Esophagus squamous epithelium (tissue), 4 donors: ENCODE measurements at regions not wholly inside any gene's neighbourhood (a gene's known extent, or its start where the extent isn't known, plus 50 kb on each side); places are given as distances from the start of the nearest gene placed in this dataset.

Experiments used
- CTCF ChIP-seq, 6 experiments: fragments of 450-650 bp in 4 of 6; fragments of 200-600 bp in 2 of 6; sonication (generic) in 2 of 6; IDR thresholded peaks; one replicate each; pipeline ENCODE4 v1.5.1; 2016 to 2019; ENCODE audit warnings: antibody characterized with exemption in 6 of 6, mild to moderate bottlenecking in 4 of 6, moderate library complexity in 4 of 6
- POLR2A ChIP-seq, 4 donors: fragments of 450-650 bp; IDR thresholded peaks; one replicate each; pipeline ENCODE4 v1.6.1; 2017; ENCODE audit warnings: antibody characterized with exemption in 4 of 4, mild to moderate bottlenecking in 4 of 4, moderate library complexity in 3 of 4

- no peak for TF ChIP-seq POLR2A (IDR thresholded peaks at IDR 0.05)
- TF ChIP-seq CTCF (IDR thresholded peaks at IDR 0.05): no peak
Observed at GRCh38 chr4:141413366-141413765, 192.7 kb downstream of the ZNF330 start.
